HG03457 (cell line): ENCODE measurements at regions not wholly inside any gene's neighbourhood (a gene's known extent, or its start where the extent isn't known, plus 50 kb on each side); places are given as distances from the start of the nearest gene placed in this dataset.

Experiments
- ATAC-seq: cut with Tn5 transposase; IDR thresholded peaks from one replicate; pipeline ENCODE4 v1.9.1; 2021; ENCODE audit warnings: moderate number of reproducible peaks; ENCODE audit not compliant: unreplicated experiment

DNA sequence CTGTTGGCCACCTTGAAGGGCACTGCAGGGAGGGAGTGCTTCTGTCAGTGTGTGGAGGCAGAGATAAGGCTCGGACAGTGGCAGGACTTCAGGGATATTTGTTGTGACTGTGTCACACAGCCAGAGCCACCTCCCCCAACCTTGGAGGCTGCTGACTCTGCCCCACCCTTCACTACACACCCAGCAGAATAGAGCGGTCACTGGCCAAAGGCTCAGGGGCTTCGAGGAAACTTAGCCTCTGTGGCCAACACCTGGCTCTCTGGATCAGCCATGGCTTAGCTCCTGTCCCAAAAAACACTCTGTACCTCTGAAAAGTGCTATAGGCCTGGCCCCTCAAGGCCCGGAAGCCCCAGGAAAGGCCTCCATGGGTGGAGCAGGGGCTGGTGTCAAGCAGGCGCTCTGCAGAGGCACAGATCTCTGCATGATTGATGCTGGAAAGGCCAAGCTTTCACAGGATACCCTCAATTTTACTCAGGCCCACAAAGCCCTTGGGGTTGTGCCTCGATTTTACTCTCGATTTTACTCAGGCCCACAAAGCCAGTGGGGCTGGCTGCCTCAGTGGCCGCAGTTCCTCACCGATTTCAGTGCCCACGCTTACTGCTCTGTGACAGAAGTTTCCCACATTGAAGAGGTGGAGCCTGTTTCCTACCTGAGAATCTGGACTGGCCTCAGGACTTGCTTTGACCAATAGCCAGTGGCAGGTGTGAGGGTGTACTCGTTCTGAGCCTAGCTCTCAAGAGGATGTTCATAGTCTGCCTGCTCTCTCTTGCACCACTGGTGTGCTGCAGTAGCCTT is 113.2 kb upstream of the GPR26 start:
- no peak for ATAC-seq

DNA sequence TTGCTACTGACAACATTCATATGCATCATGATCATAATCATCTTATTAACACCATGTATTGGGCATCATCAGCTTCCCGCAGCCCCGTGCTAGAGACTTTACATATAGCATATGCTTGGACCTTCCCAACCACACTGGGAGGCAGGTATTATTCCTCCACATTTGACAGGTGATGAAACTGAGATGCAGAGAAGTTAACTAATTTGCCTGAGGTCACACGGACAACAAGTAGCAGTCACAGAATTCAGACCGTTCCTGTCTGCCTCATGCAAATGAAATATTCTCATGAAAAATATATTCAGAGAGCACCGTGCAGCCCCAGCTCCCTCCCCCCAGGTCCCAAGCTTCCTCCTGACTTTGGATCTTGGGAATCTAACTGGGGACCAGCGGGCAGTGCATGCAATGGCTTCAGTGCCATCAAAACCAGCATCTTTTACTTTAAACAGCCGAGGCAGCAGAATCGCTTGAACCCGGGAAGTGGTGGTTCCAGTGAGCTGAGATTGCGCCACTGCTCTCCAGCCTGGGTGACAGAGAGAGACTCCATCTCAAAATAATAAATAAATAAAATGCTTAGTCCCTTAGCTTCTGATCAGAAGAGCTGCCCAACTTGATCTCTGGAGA is 112.2 kb upstream of the GPR26 start:
- no peak for ATAC-seq

DNA sequence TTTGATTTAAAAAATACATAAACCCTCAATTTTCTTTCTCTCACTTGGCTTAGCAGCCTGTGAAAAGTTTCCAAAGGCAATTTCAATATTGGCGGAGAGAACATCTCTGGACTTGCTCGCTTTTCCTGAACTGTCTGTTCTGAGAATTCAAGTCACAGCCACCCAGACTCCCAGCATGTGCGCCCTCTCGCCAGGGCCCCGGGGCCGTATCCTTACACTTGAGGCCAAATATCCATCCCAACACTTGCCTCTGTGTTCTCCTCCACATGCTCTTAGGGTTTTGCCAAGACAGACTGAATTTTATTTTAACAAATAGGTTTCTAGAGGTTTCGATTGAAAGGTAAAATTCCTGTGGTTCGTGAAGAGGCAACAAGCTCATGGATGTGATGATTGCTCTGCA is 111.5 kb upstream of the GPR26 start:
- ATAC-seq = no peak

DNA sequence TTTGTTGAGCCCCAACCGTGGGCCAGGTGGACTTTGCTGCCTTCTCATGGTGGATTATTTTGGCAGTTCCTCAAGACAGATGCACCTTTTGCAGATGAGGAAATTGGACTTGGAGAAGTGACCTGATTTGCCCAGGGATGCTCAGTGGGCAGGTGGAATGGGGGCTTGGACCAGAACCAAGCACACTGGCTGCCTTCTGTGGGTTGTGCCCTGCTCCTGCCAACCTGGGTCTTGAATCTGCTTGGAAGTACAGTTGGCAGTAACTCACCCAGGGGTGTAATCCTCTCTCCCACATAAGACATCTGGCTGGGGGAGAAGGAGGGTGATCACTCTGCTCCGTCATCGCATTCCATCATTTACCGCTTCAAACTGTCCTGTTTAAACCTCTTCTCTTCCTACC is 110.5 kb upstream of the GPR26 start:
- no peak for ATAC-seq

DNA sequence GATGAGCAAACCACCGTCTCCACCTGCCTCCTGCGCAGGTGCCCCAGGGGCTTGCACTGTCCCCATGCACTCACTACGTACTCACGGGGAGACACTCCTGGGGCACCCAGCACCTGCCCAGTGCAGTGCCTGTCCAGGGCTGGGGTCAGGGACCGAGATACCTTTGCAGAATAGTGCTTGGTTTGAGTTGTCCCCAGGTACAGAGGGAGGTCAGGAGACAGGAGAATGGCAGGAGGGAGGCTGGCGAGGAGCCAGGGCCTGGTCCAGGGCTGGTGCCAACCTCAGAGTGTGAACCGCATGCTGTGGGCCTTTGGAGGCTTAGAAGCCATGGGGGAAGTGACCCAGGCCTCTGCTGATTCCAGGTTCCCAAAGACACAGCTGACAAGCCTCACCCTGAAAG is 110.1 kb upstream of the GPR26 start:
- ATAC-seq = no peak

DNA sequence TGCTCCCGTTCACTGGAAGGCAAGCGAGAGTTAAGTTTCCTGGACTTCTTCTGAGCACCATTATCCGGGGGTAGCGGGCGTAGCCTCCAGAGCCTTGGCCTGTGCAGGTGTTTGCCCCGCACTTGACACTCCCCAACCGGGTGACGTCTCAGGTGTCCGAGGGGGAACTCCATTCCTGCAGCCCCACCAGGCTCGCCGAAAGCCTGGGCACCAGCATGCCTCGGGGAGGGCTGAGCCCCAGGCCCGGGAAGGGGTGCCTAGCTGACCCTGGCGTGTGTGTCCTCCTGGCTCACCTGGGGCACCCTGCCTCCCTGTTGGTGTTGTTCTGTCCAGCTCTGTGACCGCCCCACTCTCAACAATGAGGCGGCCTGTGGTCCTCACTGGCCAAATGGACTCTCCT is 109.4 kb upstream of the GPR26 start:
- ATAC-seq = no peak

DNA sequence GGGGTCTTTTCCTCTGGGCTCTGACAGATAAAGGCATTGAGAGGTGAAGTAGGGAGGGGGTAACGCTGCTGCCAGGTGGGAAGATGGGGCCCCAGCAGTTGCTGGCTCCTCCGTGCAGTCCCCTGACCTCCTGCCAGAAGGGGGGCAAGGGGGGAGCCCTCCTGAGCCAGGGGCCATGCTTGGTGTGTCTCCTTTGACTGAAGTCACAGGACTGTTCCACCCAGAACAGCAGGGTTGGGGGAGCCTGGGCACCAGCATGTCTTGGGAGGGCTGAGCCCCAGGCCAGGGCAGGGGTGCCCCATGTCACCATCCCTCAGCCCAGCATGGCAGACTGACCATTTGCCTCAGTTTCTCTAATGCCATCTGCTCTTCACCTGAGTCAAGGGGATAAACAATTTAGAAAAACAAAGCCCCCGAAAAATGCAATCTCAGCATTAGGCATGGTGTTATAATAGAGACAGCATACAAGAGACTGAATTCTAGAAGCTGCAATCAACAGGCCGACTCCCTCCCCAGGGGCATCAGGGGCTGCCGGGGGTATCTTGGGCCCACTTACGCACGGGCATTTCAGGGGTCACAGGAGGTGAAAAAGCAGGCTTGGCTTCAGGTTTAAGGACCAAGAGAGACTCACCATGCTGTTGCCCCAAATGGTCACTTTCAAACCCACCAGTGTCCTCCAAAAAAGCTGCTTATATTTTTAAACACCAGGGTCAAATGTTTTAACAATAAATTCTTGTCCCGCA is 108.6 kb upstream of the GPR26 start:
- ATAC-seq = no peak

DNA sequence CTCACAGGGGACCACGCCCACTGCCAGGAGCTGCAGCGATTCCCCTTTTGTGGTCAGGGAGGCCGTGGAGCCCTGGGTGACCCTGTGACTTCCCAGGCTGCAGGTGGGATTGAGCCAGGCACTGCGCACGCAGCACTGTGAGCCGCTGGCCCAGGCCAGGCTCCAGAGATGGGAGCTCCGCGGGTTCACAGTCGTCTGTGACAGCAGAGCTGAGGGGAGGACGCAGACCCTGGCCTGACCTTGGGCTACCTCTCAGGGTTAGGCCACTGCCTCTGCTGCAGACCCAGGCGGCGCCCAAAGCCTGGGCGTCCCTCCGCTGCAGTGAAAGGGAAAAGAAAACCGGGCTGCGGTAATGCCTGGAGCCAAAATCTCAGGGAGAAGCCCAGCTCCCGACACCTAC is 107.5 kb upstream of the GPR26 start:
- no peak for ATAC-seq

DNA sequence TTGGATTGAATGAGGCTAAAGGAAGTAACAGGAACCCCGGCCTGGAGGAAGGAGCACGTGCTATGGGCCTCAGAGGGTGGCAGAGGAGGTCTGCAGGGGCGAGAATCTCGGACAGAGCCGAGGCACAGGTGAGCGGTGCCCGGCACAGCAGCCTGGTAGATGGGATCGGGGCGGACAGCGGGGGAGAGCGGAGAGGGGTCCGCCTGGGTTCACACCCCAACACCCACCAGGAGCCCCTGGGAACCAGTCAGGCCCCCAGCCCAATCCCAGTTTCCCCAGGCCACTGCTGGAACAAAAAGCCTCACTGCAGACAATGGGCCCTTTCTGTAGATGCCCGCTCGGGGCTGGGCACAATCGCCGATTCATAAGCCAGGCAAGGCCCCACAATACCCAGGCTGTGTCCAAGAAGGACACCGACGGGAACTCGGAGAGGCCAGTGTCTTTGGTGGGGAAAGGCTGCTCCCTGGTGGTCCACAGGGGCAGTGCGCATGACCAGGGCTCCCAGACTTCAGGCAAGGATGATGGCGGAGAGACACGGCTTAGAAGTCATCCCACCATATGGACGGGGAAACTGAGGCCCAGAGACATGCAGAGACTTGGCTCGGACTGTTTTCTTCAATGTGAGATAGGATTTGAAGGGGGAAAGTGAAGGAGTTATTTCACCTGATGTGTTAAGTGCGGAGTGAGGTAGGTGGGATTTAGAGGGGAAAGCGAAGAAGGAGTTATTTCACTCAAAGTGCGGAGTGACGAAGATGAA is 106.9 kb upstream of the GPR26 start:
- no peak for ATAC-seq

DNA sequence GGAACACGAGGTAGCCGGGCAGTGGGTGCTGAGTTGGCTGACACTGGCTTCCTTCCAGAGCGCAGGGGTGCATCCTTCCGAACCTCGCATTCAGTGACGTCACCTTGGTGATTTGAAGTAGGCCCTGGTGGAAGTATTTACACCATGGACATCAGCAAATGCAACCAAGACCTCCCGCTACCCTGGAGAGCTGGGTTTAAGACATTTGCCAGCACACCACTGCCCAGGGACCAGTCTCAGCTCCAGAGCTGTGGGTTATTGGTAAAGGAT is 106.4 kb upstream of the GPR26 start:
- ATAC-seq = no peak

DNA sequence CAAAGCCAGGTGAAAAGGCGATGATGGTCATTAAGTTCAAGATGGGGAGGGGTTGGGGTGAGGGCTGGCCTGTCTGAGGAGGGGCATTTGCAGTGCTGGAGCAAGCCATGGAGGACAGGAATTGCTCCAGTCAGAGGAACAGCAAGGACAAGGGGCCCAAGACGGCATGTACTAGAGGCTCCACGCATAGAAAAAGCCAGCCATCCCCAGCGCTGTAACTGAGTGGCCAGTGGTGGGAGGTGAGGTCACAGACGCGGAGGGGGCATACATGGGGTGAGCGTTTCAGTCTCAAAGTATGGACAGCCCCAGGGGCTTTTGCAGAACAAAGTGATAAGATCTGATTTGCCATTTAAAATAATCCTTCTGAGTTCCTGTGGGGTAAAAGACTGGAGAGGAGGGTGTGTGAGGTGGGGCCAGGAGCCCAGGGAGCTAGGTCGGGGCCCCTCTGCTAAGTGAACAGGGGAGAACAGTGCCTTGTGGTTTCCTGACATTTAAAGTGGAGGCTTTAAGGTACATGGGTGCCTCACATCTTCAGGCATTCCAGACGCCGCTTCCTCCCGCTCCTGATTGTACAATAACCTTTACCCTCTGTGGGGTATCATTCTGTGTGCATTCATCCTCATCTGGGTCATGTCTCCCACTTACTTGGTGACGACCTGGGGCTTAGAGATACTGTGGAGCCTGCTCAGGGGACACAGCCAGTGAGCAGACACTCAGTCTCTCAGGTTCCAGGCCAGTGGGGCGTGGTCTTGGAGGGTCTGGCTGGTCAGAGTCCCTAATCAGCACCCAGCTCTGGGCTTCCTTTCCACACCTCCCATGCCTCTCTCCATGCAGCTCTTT is 105.6 kb upstream of the GPR26 start:
- no peak for ATAC-seq

DNA sequence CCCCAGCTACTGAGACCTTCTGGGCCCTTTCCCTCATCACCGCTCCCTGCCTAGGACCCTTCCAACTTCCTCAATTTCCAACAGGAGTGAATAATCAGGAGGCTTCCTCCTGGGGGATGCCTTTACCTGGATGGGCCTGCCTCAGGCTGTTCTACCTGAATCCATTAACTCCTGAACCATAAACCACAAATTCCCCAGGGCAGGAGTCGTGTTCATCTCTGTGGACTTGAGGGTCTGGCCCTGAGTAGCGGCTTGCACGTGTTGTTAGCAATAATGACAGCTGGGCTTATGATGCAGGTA is 105.1 kb upstream of the GPR26 start:
- no peak for ATAC-seq

DNA sequence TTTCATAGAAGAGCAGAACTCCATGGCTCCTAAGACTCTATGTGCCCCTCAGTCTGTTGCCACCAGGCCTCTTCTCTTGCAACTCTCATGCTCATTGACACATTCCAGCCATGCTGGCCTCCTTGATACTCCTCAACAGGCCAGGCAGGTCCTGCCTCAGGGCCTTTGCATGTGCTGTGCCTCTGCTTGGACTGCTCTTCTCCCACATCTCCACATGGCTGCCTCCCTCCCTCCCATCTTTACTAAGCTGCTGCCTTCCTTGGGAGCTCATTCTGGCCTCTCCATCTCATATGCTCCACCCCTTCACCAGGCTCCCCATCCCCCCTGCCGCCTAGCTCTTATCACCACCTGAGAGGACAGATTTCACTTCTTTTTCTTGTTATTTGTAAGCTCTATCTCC is 103.8 kb upstream of the GPR26 start:
- ATAC-seq = no peak

DNA sequence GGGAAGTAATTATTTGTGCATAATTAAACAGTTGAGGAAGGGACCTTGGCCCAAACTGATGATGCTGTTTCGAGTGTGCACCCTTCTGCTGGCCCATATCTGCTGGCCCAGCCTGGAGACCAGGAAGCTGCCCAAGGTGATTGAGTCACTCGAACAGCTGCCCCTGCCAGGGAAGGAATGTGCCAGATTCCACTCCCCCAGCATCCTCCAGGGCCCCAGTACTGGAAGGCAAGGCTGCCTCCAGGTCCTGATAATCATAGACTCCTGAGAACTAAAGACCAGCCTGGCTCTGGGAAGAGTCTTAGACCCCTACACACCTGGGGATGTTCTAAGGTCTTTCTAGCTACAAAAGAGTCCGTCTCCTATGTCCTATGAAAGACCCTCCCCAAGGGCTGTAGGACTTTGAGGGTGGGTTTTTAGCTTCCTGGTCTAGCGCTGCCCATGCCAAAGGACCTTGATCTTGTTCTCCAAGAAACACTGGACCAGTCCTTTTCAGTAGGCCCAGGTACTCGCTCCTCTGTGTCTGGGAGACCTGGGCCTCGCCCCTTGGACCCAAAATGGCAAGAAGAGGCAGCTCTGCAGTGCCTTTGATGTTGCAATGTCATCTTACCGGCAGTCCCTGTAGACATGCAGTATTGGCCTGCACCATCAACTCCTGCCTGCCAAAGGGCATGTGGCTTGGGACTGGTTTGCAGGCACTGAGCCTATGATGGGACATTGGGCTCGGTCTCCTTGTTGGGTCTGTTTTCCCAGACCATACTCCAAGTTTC is 103.2 kb upstream of the GPR26 start:
- no peak for ATAC-seq

DNA sequence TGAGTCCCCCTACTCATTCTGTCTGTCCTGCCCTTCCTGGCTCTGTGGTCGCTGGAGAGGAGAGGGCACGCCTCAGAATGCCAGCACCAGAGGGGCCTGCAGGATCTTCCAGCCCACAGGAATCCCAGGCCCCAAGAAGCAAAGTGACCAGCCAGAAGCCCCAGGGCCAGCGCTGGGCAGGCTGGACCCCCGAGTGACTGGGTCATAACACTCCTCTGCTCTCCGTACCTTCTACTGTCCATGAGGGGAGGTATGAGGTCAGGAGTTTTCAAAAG is 102.6 kb upstream of the GPR26 start:
- ATAC-seq = no peak

DNA sequence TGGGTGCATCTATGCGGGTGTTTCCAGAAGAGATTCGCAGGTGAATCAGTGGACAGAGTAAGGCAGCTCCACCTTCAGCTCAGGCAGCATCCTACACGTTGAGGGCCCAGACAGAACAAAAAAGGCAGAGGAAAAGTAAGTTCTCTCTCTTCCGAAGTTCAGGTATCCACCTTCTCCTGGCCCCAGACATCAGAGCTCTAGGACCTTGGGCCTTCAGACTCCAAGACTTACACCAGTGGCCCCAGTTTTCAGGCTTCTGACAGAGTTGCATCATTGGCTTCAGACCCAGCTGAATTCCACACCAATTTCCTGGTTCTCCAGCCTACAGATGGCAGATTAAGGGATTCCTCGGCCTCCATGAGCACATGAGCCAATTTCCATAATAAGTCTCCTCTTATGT is 102.2 kb upstream of the GPR26 start:
- ATAC-seq = no peak

DNA sequence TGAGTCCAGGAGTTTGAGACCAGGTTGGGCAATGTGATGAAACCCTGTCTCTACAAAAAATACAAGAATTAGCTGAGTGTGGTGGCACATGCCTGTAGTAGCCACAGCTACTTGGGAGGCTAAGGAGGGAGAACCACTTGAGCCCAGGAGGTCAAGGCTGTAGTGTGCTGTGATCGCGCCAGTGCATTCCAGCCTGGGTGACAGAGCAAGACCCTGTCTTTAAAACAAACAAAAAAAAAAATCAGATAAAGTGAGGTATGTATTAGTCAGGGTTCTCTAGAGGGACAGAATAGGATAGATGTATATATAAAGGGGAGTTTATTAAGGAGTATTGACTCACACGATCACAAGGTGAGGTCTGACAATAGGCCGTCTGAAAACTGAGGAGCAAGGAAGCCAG is 101.5 kb upstream of the GPR26 start:
- ATAC-seq = no peak

DNA sequence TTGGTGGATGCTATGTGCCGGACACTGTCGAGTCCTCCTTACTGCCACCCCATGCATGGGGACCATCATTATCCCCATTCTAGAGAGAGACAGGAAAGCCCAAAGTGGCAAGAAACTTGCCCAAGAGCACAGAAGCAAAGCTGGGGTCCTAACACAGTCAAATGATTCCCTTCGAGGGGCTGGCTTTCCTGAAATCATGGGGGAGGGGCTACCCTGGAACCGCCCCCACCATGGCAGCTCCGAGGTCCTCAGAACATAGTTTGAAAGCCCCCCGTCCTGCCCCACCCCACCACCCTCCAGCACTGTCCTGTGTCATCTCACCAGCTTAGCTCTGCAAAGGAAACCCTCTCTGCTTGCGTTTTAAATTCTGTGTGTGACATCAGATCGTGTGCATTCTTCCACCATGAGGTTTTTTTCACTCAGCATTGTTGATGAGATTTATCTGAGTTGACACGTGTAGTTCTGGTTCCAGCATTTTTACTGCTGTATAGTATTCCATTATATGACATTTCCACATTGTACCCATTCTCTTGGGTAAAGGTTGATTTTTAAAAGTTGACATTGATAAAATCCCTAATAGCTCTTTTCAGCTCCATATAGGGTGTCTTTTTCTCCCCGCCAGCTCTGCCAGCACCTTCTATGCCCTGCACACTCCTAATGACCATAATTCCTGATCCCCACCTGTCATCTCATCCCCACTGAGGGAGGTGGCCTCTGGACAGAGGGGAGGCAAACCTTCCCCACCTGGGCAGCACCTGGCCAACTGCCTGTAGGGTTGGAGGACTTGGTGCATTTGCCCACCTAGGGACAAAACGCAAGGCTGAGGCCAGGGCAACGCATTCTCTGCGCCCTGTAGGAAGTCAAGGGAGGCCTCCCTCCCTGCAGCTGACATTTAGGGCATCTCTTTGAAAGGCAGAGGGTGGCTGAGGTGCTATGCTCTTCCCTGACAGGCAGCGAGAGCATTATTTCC is 100.2 kb upstream of the GPR26 start:
- ATAC-seq = no peak

DNA sequence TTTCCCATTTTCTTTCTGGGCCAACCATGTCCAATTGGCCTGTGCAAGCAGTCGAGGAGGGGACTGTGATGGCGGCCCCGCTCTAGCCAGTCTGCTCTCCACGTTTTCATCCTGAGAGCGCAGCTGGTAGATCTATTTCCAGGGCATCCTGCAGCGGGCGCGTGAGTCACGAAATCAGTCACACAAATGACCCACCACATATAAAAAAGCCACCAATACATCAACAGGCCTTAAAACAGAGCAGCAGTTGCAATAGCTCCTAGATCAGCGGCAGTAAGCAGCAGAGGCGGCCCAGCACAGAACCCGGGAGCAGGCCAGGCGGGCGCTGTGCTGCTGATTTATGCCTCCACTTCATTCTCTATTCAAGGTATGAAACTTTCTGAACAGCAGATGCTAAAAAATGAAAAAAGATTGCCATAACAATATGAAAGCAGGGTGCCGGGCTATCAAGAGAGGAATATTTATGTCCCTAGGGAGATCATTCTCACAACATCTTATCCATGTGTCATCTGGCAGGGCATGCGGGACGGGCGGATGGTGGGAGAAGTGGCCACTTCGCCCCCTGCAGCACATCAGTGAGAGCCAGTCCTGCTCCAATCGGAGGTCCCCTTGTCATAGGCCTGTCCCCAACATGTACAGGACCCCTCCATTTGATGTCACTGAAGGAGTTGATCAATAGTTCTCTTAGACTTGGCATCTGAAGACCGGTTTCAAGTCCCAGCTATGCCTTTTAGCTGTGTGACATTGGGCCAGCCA is 98.0 kb upstream of the GPR26 start:
- ATAC-seq = no peak
